Breast epithelium (tissue), 4 donors: ENCODE measurements at regions not wholly inside any gene's neighbourhood (a gene's known extent, or its start where the extent isn't known, plus 50 kb on each side); places are given as distances from the start of the nearest gene placed in this dataset.

Experiments used
- DNase-seq, 2 donors: peaks; one replicate each; pipeline ENCODE4 v3.0.0-alpha.2; 2019; ENCODE audit warnings: low spot score in 2 of 2
- H3K27ac ChIP-seq, 2 donors: fragments of 200-600 bp; sonication (generic) in 1 of 2; one replicate each; pipeline ENCODE4 v1.5.1; 2016 to 2019; ENCODE audit warnings: mild to moderate bottlenecking in 1 of 2
- H3K27me3 ChIP-seq, 2 donors: fragments of 200-600 bp; sonication (generic) in 1 of 2; one replicate each; pipeline versions ENCODE4 v1.5.1 to v1.6.0; 2017 to 2019; ENCODE audit warnings: control low read depth in 1 of 2, mild to moderate bottlenecking in 1 of 2
- H3K36me3 ChIP-seq: fragments of 200-600 bp; one replicate; pipeline ENCODE4 v1.5.1; 2019
- H3K4me1 ChIP-seq, 2 donors: fragments of 200-600 bp; sonication (generic); one replicate each; pipeline ENCODE4 v1.5.1; 2016 to 2019; ENCODE audit warnings: control low read depth in 1 of 2
- H3K4me3 ChIP-seq, 3 donors: fragments of 200-600 bp; sonication (generic); 1 replicate in 2 of 3; 2 replicates in 1 of 3; pipeline ENCODE4 v1.5.1; 2016 to 2019; ENCODE audit warnings: mild to moderate bottlenecking in 3 of 3, moderate library complexity in 2 of 3
- H3K9me3 ChIP-seq, 2 donors: fragments of 200-600 bp; sonication (generic) in 1 of 2; one replicate each; pipeline ENCODE4 v1.5.1; 2016 to 2019; ENCODE audit warnings: control low read depth in 1 of 2
- POLR2A ChIP-seq: fragments of 450-650 bp; IDR thresholded peaks from one replicate; pipeline ENCODE4 v1.6.1; 2016; ENCODE audit warnings: antibody characterized with exemption, mild to moderate bottlenecking, moderate library complexity
- POLR2AphosphoS5 ChIP-seq, 3 donors: sonication (generic); formaldehyde crosslinking; IDR thresholded peaks; one replicate each; pipeline ENCODE4 v1.6.1; 2017; ENCODE audit warnings: antibody characterized with exemption in 3 of 3
- intact Hi-C: fragments of 100-400 bp; cut with DNase I; formaldehyde crosslinking; loops from one replicate; pipeline ENCODE4 v1.15.1; 2023; ENCODE audit warnings: low total_unique reads
- TF ChIP-seq, protein P1 (sequence below), 3 donors: fragments of 450-650 bp; IDR thresholded peaks; one replicate each; pipeline ENCODE4 v1.5.1; 2016 to 2017; ENCODE audit warnings: antibody characterized with exemption in 3 of 3, mild to moderate bottlenecking in 3 of 3, moderate library complexity in 3 of 3

DNA sequence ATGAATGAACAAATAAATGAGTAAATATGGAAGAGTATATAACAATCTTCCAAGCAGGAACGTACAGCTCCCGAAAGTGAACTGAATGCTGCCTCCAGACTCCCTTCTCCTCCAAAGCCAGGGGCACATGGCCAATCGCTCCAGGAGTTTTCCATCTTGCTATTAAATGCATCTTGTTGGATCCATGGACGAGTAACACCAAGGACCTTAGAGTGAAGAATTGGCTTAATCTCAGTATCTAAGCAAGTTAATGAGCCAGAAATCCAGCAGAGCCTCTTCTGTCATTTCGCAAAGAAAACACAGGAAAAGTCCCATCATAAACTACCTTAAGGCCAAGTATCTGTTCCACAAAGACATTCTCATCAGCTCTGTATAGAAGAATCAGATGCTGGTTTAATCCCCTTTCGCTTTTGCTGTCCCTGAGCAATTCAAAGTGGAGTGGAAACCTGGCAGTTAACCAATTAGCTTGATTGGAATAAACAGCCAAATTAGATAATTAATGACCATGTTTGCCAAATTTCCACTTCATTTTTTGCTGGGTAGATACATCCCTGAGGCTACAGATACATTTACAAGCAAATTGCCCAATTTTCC is 116.0 kb downstream of the MIS18A start:
- peaks cover 0 to 4% of the 10 kb centered on the region in 2 donors for H3K9me3 ChIP-seq
- no peak overlapping the region for H3K4me3 ChIP-seq
- no peak overlapping the region for H3K27ac ChIP-seq
- TF ChIP-seq, protein P1, sequence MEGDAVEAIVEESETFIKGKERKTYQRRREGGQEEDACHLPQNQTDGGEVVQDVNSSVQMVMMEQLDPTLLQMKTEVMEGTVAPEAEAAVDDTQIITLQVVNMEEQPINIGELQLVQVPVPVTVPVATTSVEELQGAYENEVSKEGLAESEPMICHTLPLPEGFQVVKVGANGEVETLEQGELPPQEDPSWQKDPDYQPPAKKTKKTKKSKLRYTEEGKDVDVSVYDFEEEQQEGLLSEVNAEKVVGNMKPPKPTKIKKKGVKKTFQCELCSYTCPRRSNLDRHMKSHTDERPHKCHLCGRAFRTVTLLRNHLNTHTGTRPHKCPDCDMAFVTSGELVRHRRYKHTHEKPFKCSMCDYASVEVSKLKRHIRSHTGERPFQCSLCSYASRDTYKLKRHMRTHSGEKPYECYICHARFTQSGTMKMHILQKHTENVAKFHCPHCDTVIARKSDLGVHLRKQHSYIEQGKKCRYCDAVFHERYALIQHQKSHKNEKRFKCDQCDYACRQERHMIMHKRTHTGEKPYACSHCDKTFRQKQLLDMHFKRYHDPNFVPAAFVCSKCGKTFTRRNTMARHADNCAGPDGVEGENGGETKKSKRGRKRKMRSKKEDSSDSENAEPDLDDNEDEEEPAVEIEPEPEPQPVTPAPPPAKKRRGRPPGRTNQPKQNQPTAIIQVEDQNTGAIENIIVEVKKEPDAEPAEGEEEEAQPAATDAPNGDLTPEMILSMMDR (IDR thresholded peaks at IDR 0.05) = no peak
- TF ChIP-seq POLR2A = no peak
- TF ChIP-seq POLR2AphosphoS5 (IDR thresholded peaks at IDR 0.05) = no peak
- no peaks in the 10 kb centered on the region for H3K27me3 ChIP-seq
- no peaks in the 10 kb centered on the region for H3K36me3 ChIP-seq
- H3K4me1 ChIP-seq = no peaks in the 10 kb centered on the region
- intact Hi-C loops = no loop called here
- no peak for DNase-seq

GRCh38 chr21:32155226-32155625 is 123.6 kb downstream of the MIS18A start:
- H3K4me3 ChIP-seq = no peak overlapping the region
- TF ChIP-seq POLR2A (no peak), POLR2AphosphoS5 (IDR thresholded peaks at IDR 0.05) (no peak)
- TF ChIP-seq, protein P1 (IDR thresholded peaks at IDR 0.05) = no peak
- intact Hi-C loops = no loop called here
- H3K36me3 ChIP-seq = no peaks in the 10 kb centered on the region
- DNase-seq = no peak
- H3K27me3 ChIP-seq = no peaks in the 10 kb centered on the region
- no peaks in the 10 kb centered on the region for H3K9me3 ChIP-seq
- H3K4me1 ChIP-seq = no peaks in the 10 kb centered on the region
- no peak overlapping the region for H3K27ac ChIP-seq

DNA sequence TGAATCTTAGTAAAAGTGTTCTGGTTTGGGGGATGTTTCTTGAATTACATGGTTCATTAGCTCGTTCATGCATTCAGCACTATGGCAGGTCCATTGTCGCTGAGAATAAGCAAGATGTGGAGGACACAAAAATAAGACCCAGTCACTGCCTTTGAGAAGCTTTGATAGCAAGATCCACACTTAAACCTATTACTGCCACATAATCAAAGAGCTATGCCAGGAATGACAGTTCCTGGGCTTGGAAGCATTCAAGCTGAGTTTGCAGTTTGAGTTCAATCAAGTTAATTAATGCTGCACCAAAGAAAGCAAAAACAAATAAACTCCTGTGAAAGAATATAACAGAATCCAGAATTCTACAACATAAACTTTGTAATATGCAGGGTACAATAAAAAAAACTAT is 131.8 kb downstream of the MIS18A start:
- TF ChIP-seq POLR2AphosphoS5 (IDR thresholded peaks at IDR 0.05) = no peak
- no peak for TF ChIP-seq POLR2A
- TF ChIP-seq, protein P1 (IDR thresholded peaks at IDR 0.05) = no peak
- no peak for DNase-seq
- Histone ChIP-seq H3K4me3 (no peak overlapping the region), H3K36me3 (no peaks in the 10 kb centered on the region), H3K9me3 (peaks cover 3 to 8% of the 10 kb centered on the region in 2 donors), H3K27ac (no peak overlapping the region), H3K27me3 (no peaks in the 10 kb centered on the region), H3K4me1 (no peaks in the 10 kb centered on the region)
- intact Hi-C loops = no loop called here

- no peak for TF ChIP-seq POLR2A
- TF ChIP-seq, protein P1 (IDR thresholded peaks at IDR 0.05) = no peak
- no peak for TF ChIP-seq POLR2AphosphoS5 (IDR thresholded peaks at IDR 0.05)
- intact Hi-C loops = no loop called here
- no peaks in the 10 kb centered on the region for H3K27me3 ChIP-seq
- no peaks in the 10 kb centered on the region for H3K4me1 ChIP-seq
- H3K36me3 ChIP-seq = no peaks in the 10 kb centered on the region
- no peak overlapping the region for H3K27ac ChIP-seq
- DNase-seq = no peak
- peaks cover 3 to 8% of the 10 kb centered on the region in 2 donors for H3K9me3 ChIP-seq
- no peak overlapping the region for H3K4me3 ChIP-seq
Observed at GRCh38 chr21:32144851-32145250, 134.0 kb downstream of the MIS18A start.

DNA sequence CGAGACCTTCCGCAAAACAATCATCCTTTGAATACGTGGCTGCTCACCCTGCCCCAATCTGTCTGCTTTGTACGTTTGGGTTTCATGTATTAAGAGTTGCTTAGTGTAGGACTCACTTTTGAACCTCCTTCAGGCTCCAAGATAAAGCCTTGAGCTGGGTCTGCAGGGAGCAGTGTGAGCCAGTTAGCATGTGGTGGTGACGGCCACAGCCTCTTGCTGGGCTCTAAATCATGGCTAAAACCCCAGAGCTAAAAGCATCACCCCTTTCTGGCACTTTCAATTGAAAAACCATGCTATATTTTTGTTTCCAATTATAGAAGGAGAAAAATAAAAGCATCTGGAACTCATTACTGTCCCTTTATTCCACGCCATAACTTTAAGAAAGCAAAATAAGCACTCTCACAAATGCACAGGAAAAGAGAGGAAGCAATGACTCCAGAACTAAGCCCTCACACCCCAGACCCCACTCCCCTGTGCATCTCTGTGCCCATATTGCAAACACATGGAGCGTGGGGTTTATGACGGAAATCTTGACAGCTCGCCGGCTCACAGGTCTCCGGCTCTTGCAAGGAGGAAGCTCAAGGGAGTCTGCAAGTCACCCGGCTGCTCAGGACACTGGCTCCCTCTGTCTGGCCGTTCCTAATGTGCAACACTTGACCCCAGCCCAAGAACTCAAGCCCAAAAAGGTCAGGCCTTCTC is 135.5 kb downstream of the MIS18A start:
- no peak overlapping the region for H3K4me3 ChIP-seq
- TF ChIP-seq, protein P1 (IDR thresholded peaks at IDR 0.05) = no peak
- no peak for TF ChIP-seq POLR2AphosphoS5 (IDR thresholded peaks at IDR 0.05)
- no peak for TF ChIP-seq POLR2A
- intact Hi-C loops = no loop called here
- no peaks in the 10 kb centered on the region for H3K36me3 ChIP-seq
- H3K9me3 ChIP-seq = peaks cover 3 to 8% of the 10 kb centered on the region in 2 donors
- H3K27me3 ChIP-seq = no peaks in the 10 kb centered on the region
- H3K27ac ChIP-seq = peak overlapping the region in 1 of 2 donors; percentile 38
- no peaks in the 10 kb centered on the region for H3K4me1 ChIP-seq
- DNase-seq = no peak
